Dedifferentiated amniotic fluid mesenchymal stem cell (primary cell): ENCODE measurements at regions not wholly inside any gene's neighbourhood (a gene's known extent, or its start where the extent isn't known, plus 50 kb on each side); places are given as distances from the start of the nearest gene placed in this dataset.

Source experiments
- DNase-seq: peaks from one replicate; pipeline ENCODE4 v3.0.0-alpha.2; 2016; ENCODE audit errors: extremely low spot score

DNA sequence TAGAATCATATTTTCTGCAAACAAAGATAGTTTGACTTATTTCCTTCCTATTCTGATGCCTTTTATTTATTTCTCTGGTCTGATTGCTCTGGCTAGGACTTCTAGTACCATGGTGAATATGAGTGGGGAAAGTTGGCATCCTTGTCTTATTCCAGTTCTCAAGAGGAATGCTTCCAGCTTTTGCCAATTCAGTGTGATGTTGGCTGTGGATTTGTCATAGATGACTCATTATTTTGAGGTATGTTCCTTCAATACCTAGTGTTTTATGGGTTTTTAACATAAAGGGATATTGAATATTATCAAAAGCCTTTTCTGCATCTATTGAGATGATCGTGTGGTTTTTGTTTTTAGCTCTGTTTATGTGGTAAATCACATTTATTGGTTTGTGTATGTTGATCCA, 139.4 kb upstream of the CNTN1 start:
- DNase-seq: no peak

- no peak for DNase-seq
Observed at GRCh38 chr12:40557980-40558379, 134.3 kb upstream of the CNTN1 start.

- DNase-seq: no peak
Observed at GRCh38 chr12:40559865-40560264, 132.4 kb upstream of the CNTN1 start.

DNA sequence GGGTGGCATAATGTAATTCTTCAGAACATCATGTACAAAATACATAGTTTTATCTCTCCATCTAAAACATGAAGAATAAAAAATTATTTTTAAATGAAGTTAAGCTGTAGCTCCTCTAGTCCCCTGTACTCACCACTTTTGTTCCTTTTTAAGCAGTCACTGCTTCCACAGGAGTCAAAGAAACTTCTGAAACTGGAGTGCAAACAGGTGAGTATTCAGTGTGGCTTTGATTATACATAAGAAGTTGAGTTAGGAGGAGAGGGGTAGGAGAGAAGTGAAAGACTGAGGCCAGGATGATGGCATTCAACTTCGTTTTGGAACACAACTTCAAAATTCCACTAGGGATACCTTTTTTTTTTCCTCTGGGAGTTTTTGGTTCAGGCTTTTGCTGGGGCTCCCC, 131.4 kb upstream of the CNTN1 start:
- no peak for DNase-seq

GRCh38 chr12:40561395-40561966, 130.8 kb upstream of the CNTN1 start:
- DNase-seq: no peak

DNA sequence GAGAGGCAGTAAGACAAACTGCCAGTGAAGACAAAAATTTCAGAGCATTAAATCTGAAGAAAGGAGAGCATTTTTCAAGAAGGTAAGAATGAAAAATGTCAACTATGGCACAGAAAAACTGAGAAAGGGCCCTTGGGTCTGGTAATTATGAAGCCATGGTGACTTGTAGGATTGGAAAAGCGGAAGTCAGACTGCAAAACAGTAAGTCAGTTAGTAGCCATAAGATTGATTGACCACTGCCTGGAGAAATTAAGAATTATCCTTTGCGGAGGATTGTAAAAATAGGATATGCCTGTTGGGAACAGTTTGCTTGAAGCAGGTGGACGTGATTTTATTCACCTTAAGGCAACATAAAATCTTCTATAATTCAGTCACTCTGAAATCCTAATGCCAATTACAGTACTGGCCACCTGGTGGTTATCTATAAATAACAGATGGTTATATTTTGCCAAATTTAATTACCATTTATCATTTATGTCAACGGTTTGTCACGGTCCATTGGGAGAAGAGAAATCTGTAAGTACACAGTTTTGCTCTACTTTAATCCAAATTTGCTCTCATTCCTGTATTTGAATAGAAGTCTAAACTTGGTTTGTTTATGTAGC, 127.1 kb upstream of the CNTN1 start:
- DNase-seq: no peak

GRCh38 chr12:40566271-40566670, 126.0 kb upstream of the CNTN1 start:
- no peak for DNase-seq

- peak; percentile 24 for DNase-seq
Observed at GRCh38 chr12:40569626-40570179, 122.5 kb upstream of the CNTN1 start.

GRCh38 chr12:40573024-40573423, 119.2 kb upstream of the CNTN1 start:
- DNase-seq: no peak

- DNase-seq: no peak
Observed at GRCh38 chr12:40575987-40576386, 116.3 kb upstream of the CNTN1 start.

- no peak for DNase-seq
Observed at GRCh38 chr12:40577834-40578233, 114.4 kb upstream of the CNTN1 start.

DNA sequence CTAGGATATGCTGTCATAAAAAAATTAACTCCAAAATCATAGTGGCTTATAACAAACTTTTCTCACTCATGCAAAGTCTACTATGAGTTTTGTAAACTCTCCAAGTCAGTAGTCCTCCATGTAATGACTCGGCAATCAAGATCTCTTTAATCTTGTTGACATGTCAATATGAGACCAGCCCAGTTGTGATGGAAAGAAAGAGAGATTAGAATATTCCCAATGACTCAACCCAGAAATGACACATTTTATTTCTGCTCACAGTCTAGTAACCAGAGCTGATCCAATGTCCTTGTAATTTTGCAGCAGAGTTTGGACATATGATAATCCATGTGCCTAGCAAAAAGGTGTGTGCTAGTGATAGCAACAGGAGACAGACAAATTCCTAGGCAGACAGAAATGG, 112.6 kb upstream of the CNTN1 start:
- DNase-seq: no peak

DNA sequence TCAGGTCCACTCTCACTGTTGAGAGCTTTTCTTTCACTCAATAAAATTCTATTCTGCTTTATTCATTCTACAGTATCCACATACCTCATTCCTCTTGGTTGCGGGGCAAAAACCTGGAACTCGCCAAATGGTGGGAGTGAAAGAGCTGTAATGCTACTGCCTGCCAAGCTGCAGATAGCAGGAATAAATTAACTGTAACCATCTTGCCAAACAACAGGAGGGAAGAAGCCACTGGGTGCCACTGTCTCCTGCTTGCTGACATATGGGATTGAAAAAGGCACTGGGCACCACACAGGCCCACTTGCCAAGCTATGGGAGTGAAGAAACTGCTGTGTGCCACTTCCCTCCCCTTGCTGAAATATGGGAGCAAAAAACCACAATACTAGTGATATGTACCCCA, 111.9 kb upstream of the CNTN1 start:
- DNase-seq: no peak

DNA sequence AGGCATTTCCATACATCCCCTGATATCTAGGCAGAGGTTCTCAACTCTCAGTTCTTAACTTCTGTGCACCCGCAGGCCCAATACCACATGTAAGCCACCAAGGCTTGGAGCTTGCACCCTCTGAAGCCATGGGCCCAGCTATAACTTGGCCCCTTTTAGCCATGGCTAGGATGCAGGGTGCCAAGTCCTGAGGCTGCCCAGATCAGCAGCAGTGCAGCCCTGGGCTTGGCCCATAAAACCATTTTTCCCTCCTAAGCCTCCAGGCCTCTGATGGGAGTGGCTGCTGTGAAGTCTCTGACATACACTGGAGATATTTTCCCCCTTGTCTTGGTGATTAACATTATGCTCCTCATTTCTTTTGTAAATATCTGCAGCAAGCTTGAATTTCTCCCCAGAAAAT, 110.3 kb upstream of the CNTN1 start:
- no peak for DNase-seq

- DNase-seq: no peak
Observed at GRCh38 chr12:40583743-40584142, 108.5 kb upstream of the CNTN1 start.

- DNase-seq: no peak
Observed at GRCh38 chr12:40584763-40585162, 107.5 kb upstream of the CNTN1 start.

DNA sequence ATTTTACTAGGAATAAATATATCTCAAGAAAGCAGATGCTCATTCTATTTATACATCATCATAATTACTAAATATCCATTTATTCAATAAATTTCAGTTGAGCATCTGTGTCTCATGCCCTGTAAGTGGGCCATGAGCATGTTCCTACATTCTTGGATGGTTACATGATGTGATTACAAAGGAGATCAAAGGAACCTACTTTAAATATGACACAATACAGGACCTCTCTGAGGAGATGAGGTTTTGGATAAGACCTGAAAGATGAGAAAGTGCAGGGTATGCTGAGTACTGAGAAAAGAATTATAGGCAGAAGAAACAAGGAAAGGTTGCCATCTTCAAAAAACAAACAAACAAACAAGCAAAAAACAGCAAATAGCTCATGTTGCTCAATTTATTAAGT, 105.4 kb upstream of the CNTN1 start:
- DNase-seq: no peak

- no peak for DNase-seq
Observed at GRCh38 chr12:40587421-40587820, 104.8 kb upstream of the CNTN1 start.

- no peak for DNase-seq
Observed at GRCh38 chr12:40587970-40588369, 104.3 kb upstream of the CNTN1 start.

DNA sequence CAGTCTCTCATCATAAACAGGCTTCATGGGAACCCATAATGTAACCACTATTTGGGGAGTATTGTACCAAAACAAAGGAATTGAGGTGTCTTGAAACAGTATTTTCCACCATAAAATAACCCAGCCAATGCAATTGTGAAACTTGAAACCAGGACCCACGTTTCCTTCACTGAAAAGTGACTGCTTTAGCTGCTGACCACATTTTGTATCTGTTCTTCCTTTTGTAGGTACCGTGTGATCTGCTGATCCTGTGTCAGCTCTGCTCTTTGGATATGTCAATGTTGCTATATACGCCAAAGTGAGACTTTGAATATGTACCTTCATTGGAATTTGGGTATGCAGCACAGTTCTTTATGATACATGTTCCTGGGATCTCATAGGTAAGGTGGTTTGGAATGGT, 95.1 kb upstream of the CNTN1 start:
- no peak for DNase-seq

DNA sequence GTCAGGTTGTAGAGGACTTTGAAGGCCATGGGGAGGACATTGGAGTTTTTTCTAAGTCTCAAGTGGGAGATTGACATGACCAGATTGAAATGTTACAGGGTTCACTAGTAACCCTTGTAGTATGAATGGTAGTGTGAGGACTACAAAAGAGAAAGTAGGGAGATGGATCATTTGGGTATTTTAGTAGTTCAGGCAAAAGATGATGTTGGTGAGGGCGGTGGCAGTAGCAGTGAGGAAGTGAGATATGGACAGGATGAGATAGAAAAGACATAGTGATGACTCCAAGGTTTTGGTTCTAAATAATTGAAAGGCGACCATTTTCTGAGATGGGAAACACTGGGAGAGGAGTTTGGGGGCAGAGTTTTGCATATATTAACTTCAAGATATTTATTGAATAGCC, 94.2 kb upstream of the CNTN1 start:
- DNase-seq: no peak

DNA sequence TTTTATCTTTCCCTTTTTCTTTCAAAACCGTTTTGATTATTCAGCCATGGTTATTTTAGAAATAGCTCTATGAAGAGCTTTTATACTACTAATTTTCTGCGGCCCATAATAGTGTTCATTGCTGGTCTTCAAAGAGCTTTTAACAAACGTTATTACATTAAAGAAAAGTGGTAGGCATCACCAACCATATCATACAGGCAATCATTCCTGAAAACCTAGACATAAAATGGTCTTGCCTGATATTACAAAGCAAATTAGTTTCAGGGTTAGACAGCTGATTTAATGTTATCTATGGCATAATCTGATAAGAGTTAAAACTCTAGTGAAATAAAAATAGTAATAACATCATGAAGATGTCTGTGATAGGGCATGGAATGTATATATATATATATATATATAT, 89.7 kb upstream of the CNTN1 start:
- DNase-seq: no peak

DNA sequence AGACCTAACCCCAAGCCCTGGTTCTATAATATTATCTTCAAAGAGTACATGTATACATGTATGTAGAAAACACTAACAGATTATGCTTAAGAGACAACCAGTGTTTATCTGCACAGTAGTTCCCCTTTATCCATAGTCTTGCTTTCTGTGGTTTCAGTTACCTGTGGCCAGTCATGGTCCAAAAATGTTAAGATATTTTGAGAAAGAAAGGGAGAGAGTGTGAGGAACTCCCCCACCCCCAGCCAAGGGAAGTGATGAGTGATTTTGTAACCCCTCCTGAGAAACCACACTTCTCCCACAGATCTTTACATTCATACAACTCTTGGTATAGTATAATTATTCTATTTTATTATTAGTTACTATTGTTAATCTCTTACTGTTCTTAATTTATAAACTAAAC, 77.3 kb upstream of the CNTN1 start:
- no peak for DNase-seq

- DNase-seq: no peak
Observed at GRCh38 chr12:40615590-40615989, 76.6 kb upstream of the CNTN1 start.
